Neuronal stem cell (in vitro differentiated cells): ENCODE measurements at regions not wholly inside any gene's neighbourhood (a gene's known extent, or its start where the extent isn't known, plus 50 kb on each side); places are given as distances from the start of the nearest gene placed in this dataset.

ENCODE experiments used
- DNase-seq: peaks from one replicate; pipeline ENCODE4 v3.0.0-alpha.2; 2013; ENCODE audit warnings: low spot score
- H2AFZ ChIP-seq: one replicate; pipeline ENCODE4 v1.6.1; 2013; ENCODE audit warnings: mild to moderate bottlenecking, low read length, inconsistent platforms
- H2AK5ac ChIP-seq: 2 replicates; pipeline ENCODE4 v1.6.1; 2013; ENCODE audit warnings: low read depth, mild to moderate bottlenecking, inconsistent platforms, low read length, moderate library complexity, mixed read lengths
- H2BK120ac ChIP-seq: 2 replicates; pipeline ENCODE4 v1.6.1; 2013; ENCODE audit warnings: low read depth, mild to moderate bottlenecking, inconsistent platforms, low read length, moderate library complexity, mixed read lengths
- H2BK12ac ChIP-seq: one replicate; pipeline ENCODE4 v1.6.1; 2013; ENCODE audit warnings: low read length, inconsistent platforms
- H2BK15ac ChIP-seq: 2 replicates; pipeline ENCODE4 v1.6.1; 2013; ENCODE audit warnings: mild to moderate bottlenecking, low read length, inconsistent platforms, mixed read lengths
- H2BK5ac ChIP-seq: one replicate; pipeline ENCODE4 v1.6.1; 2013; ENCODE audit warnings: inconsistent platforms, mild to moderate bottlenecking, low read length, moderate library complexity
- H3K14ac ChIP-seq: one replicate; pipeline ENCODE4 v1.6.1; 2013; ENCODE audit warnings: low read length, inconsistent platforms
- H3K18ac ChIP-seq: 2 replicates; pipeline ENCODE4 v1.6.1; 2013; ENCODE audit warnings: low read length, inconsistent platforms
- H3K23ac ChIP-seq: 2 replicates; pipeline ENCODE4 v1.6.1; 2013; ENCODE audit warnings: low read depth, mild to moderate bottlenecking, mixed read lengths, low read length, inconsistent platforms; ENCODE audit not compliant: poor library complexity
- H3K27ac ChIP-seq: replicated peaks from 3 replicates; pipeline ENCODE4 v1.5.1; 2013; ENCODE audit warnings: low read length, inconsistent platforms
- H3K27me3 ChIP-seq, 3 experiments: 2 replicates each; pipeline ENCODE4 v1.6.1; 2013; ENCODE audit warnings: low read length in 3 of 3, mild to moderate bottlenecking in 2 of 3, inconsistent platforms in 1 of 3, low read depth in 1 of 3, mixed read lengths in 1 of 3, moderate library complexity in 1 of 3; ENCODE audit not compliant: control insufficient read depth in 3 of 3, insufficient read depth in 3 of 3
- H3K36me3 ChIP-seq, 2 donors: replicated peaks in 1 of 2; 2 replicates each; pipeline ENCODE4 v1.6.1; 2013; ENCODE audit warnings: low read length in 2 of 2; ENCODE audit not compliant: control insufficient read depth in 2 of 2, insufficient read depth in 2 of 2
- H3K4ac ChIP-seq: 2 replicates; pipeline ENCODE4 v1.6.1; 2013; ENCODE audit warnings: inconsistent platforms, mild to moderate bottlenecking, low read length, moderate library complexity
- H3K4me1 ChIP-seq, 2 donors: 1 replicate in 1 of 2; 2 replicates in 1 of 2; pipeline ENCODE4 v1.6.1; 2013; ENCODE audit warnings: low read length in 2 of 2, low read depth in 1 of 2; ENCODE audit not compliant: control insufficient read depth in 2 of 2, insufficient read depth in 1 of 2
- H3K4me2 ChIP-seq: one replicate; pipeline ENCODE4 v1.6.1; 2013; ENCODE audit warnings: mild to moderate bottlenecking, low read length, inconsistent platforms; ENCODE audit not compliant: insufficient read depth, poor library complexity, severe bottlenecking
- H3K4me3 ChIP-seq, 2 donors: 2 replicates each; pipeline ENCODE4 v1.5.1; 2013; ENCODE audit warnings: low read length in 2 of 2, mild to moderate bottlenecking in 2 of 2, inconsistent platforms in 1 of 2, moderate library complexity in 1 of 2
- H3K79me1 ChIP-seq: one replicate; pipeline ENCODE4 v1.6.1; 2013; ENCODE audit warnings: low read depth, mild to moderate bottlenecking, inconsistent platforms, low read length, moderate library complexity
- H3K9ac ChIP-seq: one replicate; pipeline ENCODE4 v1.6.1; 2013; ENCODE audit warnings: mild to moderate bottlenecking, low read depth, low read length, inconsistent platforms; ENCODE audit not compliant: poor library complexity
- H3K9me3 ChIP-seq, 2 donors: replicated peaks in 1 of 2; 2 replicates each; pipeline versions ENCODE3 to v1.6.1; 2013; ENCODE audit warnings: low read length in 2 of 2, mild to moderate bottlenecking in 2 of 2, inconsistent platforms in 1 of 2, low read depth in 1 of 2, mixed read lengths in 1 of 2, moderate library complexity in 1 of 2; ENCODE audit not compliant: control insufficient read depth in 2 of 2, insufficient read depth in 1 of 2
- H4K8ac ChIP-seq: one replicate; pipeline ENCODE4 v1.6.1; 2013; ENCODE audit warnings: low read depth, mild to moderate bottlenecking, inconsistent platforms, low read length, moderate library complexity
- H4K91ac ChIP-seq: one replicate; pipeline ENCODE4 v1.6.1; 2013; ENCODE audit warnings: low read length, low read depth, mild to moderate bottlenecking, inconsistent platforms; ENCODE audit not compliant: poor library complexity
- WGBS, 2 donors: extraction: QIAGEN DNeasy Blood & Tissue Kit; methylation state at CpG; one replicate each; pipeline ENCODE4 v1.1.7; 2013; ENCODE audit warnings: missing lambda C conversion rate in 2 of 2, mixed read lengths in 1 of 2; ENCODE audit not compliant: insufficient read length in 2 of 2, insufficient replicate concordance in 1 of 2; ENCODE audit errors: extremely low coverage in 2 of 2; 5-methylcytosine and 5-hydroxymethylcytosine counted together

DNA sequence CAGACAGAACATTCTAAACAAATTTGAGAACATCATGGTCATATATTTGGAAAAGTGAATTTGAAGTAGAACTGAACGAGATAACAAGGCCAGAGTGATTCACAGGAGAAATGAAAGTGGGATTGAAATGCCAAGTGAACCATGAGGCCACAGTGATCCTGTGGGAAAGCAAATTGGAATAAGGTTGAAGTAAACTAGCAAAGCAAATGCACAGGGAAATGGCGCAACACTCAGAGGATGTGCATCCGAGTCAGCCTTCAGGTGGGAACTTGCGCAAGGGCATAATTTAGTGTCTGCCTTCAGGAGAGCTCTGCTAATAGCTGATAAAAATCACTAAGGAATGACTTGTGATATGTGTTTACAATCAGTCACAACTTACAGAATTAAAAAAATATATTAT, 696.6 kb downstream of the LIG4 start:
- no peak for DNase-seq
- no peak overlapping the region for H4K91ac ChIP-seq

DNA sequence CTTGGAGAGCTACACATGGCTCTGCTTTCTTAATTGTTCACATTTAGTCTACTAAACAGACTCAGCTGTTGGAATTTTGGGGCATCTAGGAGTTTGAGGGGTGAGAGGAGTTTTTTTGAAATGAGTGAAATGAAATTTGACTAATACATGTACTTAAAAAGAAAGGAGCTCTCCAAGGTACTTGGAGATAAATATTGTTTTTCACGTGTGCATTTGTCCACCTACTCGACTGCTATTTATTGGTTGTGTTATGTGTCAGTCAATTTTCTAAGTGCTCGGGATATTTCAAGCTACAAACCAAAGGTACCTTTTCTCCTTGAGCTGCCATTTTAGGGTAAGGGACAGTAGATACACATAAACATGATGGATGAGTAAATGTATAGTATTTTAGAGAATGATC, 697.0 kb downstream of the LIG4 start:
- peaks cover 6 to 7% of the 10 kb centered on the region in 2 donors for H3K4me1 ChIP-seq
- DNase-seq, result no peak
- H3K27me3 ChIP-seq, result no peaks in the 10 kb centered on the region

More for the DNA sequence above, 696.6 kb downstream of the LIG4 start:
- no peak overlapping the region for H3K23ac ChIP-seq
- no peaks in the 10 kb centered on the region for H3K79me1 ChIP-seq
- H4K8ac ChIP-seq, result no peak overlapping the region
- no peak overlapping the region for H2BK120ac ChIP-seq
- no peak overlapping the region for H2AK5ac ChIP-seq
- no peak overlapping the region for H3K4me3 ChIP-seq
- no peak overlapping the region for H2BK15ac ChIP-seq
- H3K4me2 ChIP-seq, result no peak overlapping the region
- H3K36me3 ChIP-seq, result no peaks in the 10 kb centered on the region
- no peak overlapping the region for H3K4ac ChIP-seq
- no peak overlapping the region for H3K18ac ChIP-seq
- no peak overlapping the region for H2BK12ac ChIP-seq
- no peaks in the 10 kb centered on the region for H3K27me3 ChIP-seq
- no peak overlapping the region for H3K14ac ChIP-seq
- H2AFZ ChIP-seq, result no peak overlapping the region
- no peak overlapping the region for H3K27ac ChIP-seq
- no CpG with 5 or more reads among the region's 4 CpGs for WGBS, 2 donors
- no peak overlapping the region for H2BK5ac ChIP-seq
- no peak overlapping the region for H3K9ac ChIP-seq
- no peaks in the 10 kb centered on the region for H3K9me3 ChIP-seq
- H3K4me1 ChIP-seq, result peaks cover 6 to 7% of the 10 kb centered on the region in 2 donors

DNA sequence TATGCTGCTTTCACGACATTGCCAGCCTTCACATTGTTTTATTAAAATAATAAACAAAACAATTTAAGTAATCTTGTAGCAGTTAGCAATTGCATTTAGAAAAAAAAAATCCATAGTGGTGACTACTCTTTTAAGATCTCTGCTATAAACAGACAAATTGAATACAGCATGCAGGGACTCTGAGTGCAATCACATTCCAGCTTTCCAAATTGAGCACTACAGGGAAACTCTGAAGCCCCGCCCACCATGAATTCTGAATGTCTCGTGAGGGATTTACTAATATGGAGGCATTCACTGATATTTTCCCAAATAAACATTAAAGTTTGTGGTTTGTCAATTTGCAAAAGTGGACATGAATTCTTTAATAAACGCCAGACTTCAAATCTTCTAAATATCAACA, 698.8 kb downstream of the LIG4 start:
- H3K4me3 ChIP-seq, result no peak overlapping the region
- no peak overlapping the region for H2AFZ ChIP-seq
- WGBS, 2 donors, result no CpG with 5 or more reads among the region's 4 CpGs
- H3K9me3 ChIP-seq, result no peaks in the 10 kb centered on the region
- no peak overlapping the region for H3K23ac ChIP-seq
- no peak overlapping the region for H2AK5ac ChIP-seq
- DNase-seq, result no peak
- H3K27ac ChIP-seq, result no peak overlapping the region
- no peak overlapping the region for H2BK5ac ChIP-seq
- H2BK120ac ChIP-seq, result no peak overlapping the region
- no peak overlapping the region for H3K9ac ChIP-seq
- H3K14ac ChIP-seq, result no peak overlapping the region
- no peak overlapping the region for H4K91ac ChIP-seq
- no peak overlapping the region for H3K4ac ChIP-seq
- no peak overlapping the region for H2BK15ac ChIP-seq
- H3K18ac ChIP-seq, result no peak overlapping the region
- no peaks in the 10 kb centered on the region for H3K36me3 ChIP-seq
- no peak overlapping the region for H4K8ac ChIP-seq
- H3K27me3 ChIP-seq, result no peaks in the 10 kb centered on the region
- H3K4me1 ChIP-seq, result peaks cover 7 to 8% of the 10 kb centered on the region in 2 donors
- no peaks in the 10 kb centered on the region for H3K79me1 ChIP-seq
- H2BK12ac ChIP-seq, result no peak overlapping the region
- H3K4me2 ChIP-seq, result no peak overlapping the region

More for the DNA sequence above, 697.0 kb downstream of the LIG4 start:
- Histone ChIP-seq H3K14ac (no peak overlapping the region), H3K23ac (no peak overlapping the region), H3K18ac (no peak overlapping the region), H2BK15ac (no peak overlapping the region), H3K27ac (no peak overlapping the region), H4K8ac (no peak overlapping the region), H3K79me1 (no peaks in the 10 kb centered on the region), H2AK5ac (no peak overlapping the region), H2BK12ac (no peak overlapping the region), H3K9me3 (no peaks in the 10 kb centered on the region), H3K4ac (no peak overlapping the region), H3K9ac (no peak overlapping the region), H2BK120ac (no peak overlapping the region), H2AFZ (no peak overlapping the region), H4K91ac (no peak overlapping the region), H3K4me3 (no peak overlapping the region), H3K4me2 (no peak overlapping the region), H3K36me3 (no peaks in the 10 kb centered on the region), H2BK5ac (no peak overlapping the region)
- no CpG with 5 or more reads among the region's 3 CpGs for WGBS, 2 donors

DNA sequence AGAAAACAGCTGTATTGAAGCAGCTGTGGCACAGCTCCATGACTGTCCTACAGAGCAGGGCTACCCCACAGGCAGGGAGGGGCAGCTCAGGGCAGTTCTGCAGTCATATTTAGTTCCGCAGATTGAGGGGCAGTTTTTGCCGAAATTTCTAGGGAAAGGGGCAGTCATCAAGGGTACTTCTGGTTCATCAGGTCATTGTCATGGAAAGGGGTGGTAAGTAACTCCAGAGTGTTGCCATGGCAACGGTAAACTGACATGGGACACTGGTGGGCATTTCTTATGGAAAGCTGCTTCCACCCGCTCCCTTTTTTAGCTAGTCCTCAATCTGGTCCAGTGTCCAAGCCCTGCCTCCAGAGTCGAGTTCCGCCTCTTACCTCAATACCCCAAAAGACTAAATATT, 702.8 kb downstream of the LIG4 start:
- H3K14ac ChIP-seq, result no peak overlapping the region
- no peak overlapping the region for H3K18ac ChIP-seq
- H3K27me3 ChIP-seq, result no peaks in the 10 kb centered on the region
- no peak overlapping the region for H4K91ac ChIP-seq
- H3K23ac ChIP-seq, result no peak overlapping the region
- H2AFZ ChIP-seq, result no peak overlapping the region
- no peak overlapping the region for H2BK15ac ChIP-seq
- H3K4ac ChIP-seq, result no peak overlapping the region
- DNase-seq, result no peak
- no peak overlapping the region for H4K8ac ChIP-seq
- H3K4me2 ChIP-seq, result no peak overlapping the region
- no peaks in the 10 kb centered on the region for H3K36me3 ChIP-seq
- H3K79me1 ChIP-seq, result no peaks in the 10 kb centered on the region
- no peak overlapping the region for H2AK5ac ChIP-seq
- H3K9me3 ChIP-seq, result no peaks in the 10 kb centered on the region
- peaks cover 2 to 8% of the 10 kb centered on the region in 2 donors for H3K4me1 ChIP-seq
- WGBS, 2 donors, result no CpG with 5 or more reads among the region's 6 CpGs
- H2BK5ac ChIP-seq, result no peak overlapping the region
- H3K27ac ChIP-seq, result no peak overlapping the region
- H3K9ac ChIP-seq, result no peak overlapping the region
- H2BK120ac ChIP-seq, result no peak overlapping the region
- no peak overlapping the region for H2BK12ac ChIP-seq
- H3K4me3 ChIP-seq, result no peak overlapping the region
